Activated naive CD4-positive, alpha-beta T cell treated with anti-CD3 and anti-CD28 coated beads, Interleukin-2, amount 50 U/mL, for 16 hours (primary cell): ENCODE measurements at regions not wholly inside any gene's neighbourhood (a gene's known extent, or its start where the extent isn't known, plus 50 kb on each side); places are given as distances from the start of the nearest gene placed in this dataset.

Source experiments
- DNase-seq: peaks from one replicate; pipeline ENCODE4 v3.0.0-alpha.2; 2020

- DNase-seq = no peak
These were observed 95.8 kb upstream of the MYCBP2 start for GRCh38 chr13:77422724-77423123.

- no peak for DNase-seq
These were observed 91.0 kb upstream of the MYCBP2 start for GRCh38 chr13:77417897-77418296.

GRCh38 chr13:77416666-77417212 is 89.8 kb upstream of the MYCBP2 start:
- DNase-seq = no peak

- no peak for DNase-seq
These were observed 88.6 kb upstream of the MYCBP2 start for GRCh38 chr13:77415253-77416071.

- DNase-seq = no peak
These were observed 86.0 kb upstream of the MYCBP2 start for GRCh38 chr13:77412860-77413259.

- no peak for DNase-seq
These were observed 85.3 kb upstream of the MYCBP2 start for GRCh38 chr13:77412116-77412635.

- DNase-seq = no peak
These were observed 82.5 kb upstream of the MYCBP2 start for GRCh38 chr13:77409412-77409811.

GRCh38 chr13:77406644-77407440 is 79.9 kb upstream of the MYCBP2 start:
- no peak for DNase-seq

- no peak for DNase-seq
These were observed 72.1 kb upstream of the MYCBP2 start for GRCh38 chr13:77398825-77399620.

- no peak for DNase-seq
These were observed 70.7 kb upstream of the MYCBP2 start for GRCh38 chr13:77397636-77398035.

GRCh38 chr13:77391475-77391874 is 64.6 kb upstream of the MYCBP2 start:
- DNase-seq = no peak

GRCh38 chr13:77390391-77390790 is 63.5 kb upstream of the MYCBP2 start:
- no peak for DNase-seq

GRCh38 chr13:77389625-77390000 is 62.7 kb upstream of the MYCBP2 start:
- DNase-seq = no peak

GRCh38 chr13:77388944-77389624 is 62.2 kb upstream of the MYCBP2 start:
- no peak for DNase-seq

- DNase-seq = no peak
These were observed 60.8 kb upstream of the MYCBP2 start for GRCh38 chr13:77387607-77388200.

- no peak for DNase-seq
These were observed 60.1 kb upstream of the MYCBP2 start for GRCh38 chr13:77386880-77387606.

- DNase-seq = no peak
These were observed 59.2 kb upstream of the MYCBP2 start for GRCh38 chr13:77386046-77386445.

GRCh38 chr13:77384999-77385398 is 58.1 kb upstream of the MYCBP2 start:
- no peak for DNase-seq

GRCh38 chr13:77383097-77383496 is 56.2 kb upstream of the MYCBP2 start:
- no peak for DNase-seq

GRCh38 chr13:77381059-77381458 is 54.2 kb upstream of the MYCBP2 start:
- DNase-seq = no peak

- no peak for DNase-seq
These were observed 52.6 kb upstream of the MYCBP2 start for GRCh38 chr13:77379508-77379907.
